Ascending aorta (tissue), 2 donors: ENCODE measurements at regions not wholly inside any gene's neighbourhood (a gene's known extent, or its start where the extent isn't known, plus 50 kb on each side); places are given as distances from the start of the nearest gene placed in this dataset.
"Not testable (repeated sequence)": the region's sequence is repeated elsewhere in the genome, so short reads cannot be mapped to it uniquely, and the experiment has no call there.

ENCODE experiments used
- DNase-seq, 2 donors: peaks; one replicate each; pipeline ENCODE4 v3.0.0-alpha.2; 2019; ENCODE audit warnings: low spot score in 2 of 2
- H3K27ac ChIP-seq, 2 donors: fragments of 200-600 bp; sonication (generic); one replicate each; pipeline ENCODE4 v1.5.1; 2016 to 2017; ENCODE audit warnings: mild to moderate bottlenecking in 1 of 2
- H3K27me3 ChIP-seq: fragments of 200-600 bp; sonication (generic); one replicate; pipeline ENCODE4 v1.5.1; 2017
- H3K36me3 ChIP-seq, 2 donors: fragments of 200-600 bp; sonication (generic); one replicate each; pipeline ENCODE4 v1.5.1; 2016
- H3K4me1 ChIP-seq, 2 donors: fragments of 200-600 bp; sonication (generic); one replicate each; pipeline ENCODE4 v1.5.1; 2016 to 2017; ENCODE audit warnings: mild to moderate bottlenecking in 1 of 2
- H3K4me3 ChIP-seq, 2 donors: fragments of 200-600 bp; sonication (generic); one replicate each; pipeline ENCODE4 v1.5.1; 2016 to 2017; ENCODE audit warnings: mild to moderate bottlenecking in 1 of 2
- H3K9me3 ChIP-seq, 2 donors: fragments of 200-600 bp; sonication (generic); one replicate each; pipeline ENCODE4 v1.5.1; 2016
- CTCF ChIP-seq, 3 experiments: fragments of 200-600 bp in 2 of 3; fragments of 450-650 bp in 1 of 3; sonication (generic) in 2 of 3; IDR thresholded peaks; one replicate each; pipeline ENCODE4 v1.5.1; 2016 to 2019; ENCODE audit warnings: antibody characterized with exemption in 3 of 3, mild to moderate bottlenecking in 1 of 3, moderate library complexity in 1 of 3
- intact Hi-C: fragments of 100-400 bp; cut with DNase I; formaldehyde crosslinking; loops from one replicate; pipeline ENCODE4 v1.15.1; 2023

GRCh38 chr6:47180633-47181032, 129.1 kb downstream of the TNFRSF21 start:
- H3K4me1 ChIP-seq: no peaks in the 10 kb centered on the region
- intact Hi-C loops: no loop called here
- H3K36me3 ChIP-seq: no peaks in the 10 kb centered on the region
- no peaks in the 10 kb centered on the region for H3K9me3 ChIP-seq
- TF ChIP-seq CTCF (IDR thresholded peaks at IDR 0.05): no peak
- no peak overlapping the region for H3K27ac ChIP-seq
- no peaks in the 10 kb centered on the region for H3K27me3 ChIP-seq
- DNase-seq: no peak
- H3K4me3 ChIP-seq: no peak overlapping the region

DNA sequence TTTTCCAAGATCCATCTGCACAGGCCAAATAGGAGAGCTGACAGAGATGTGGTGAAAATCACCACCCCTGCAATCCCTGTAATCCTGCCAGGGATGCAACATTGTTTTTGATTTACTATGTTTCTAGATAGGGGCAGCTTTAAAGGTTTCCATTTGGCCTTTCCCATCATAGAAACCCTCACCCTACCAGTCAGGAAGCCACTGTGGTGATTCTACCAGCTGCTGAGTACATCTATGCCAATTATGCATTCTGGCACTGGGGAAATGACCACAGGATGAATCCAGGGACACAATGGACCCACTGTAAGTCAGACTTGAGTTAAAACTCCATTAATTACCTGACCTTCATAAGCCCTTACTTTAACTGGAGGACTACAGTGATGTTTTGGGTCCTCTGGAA, 130.4 kb downstream of the TNFRSF21 start:
- Histone ChIP-seq H3K36me3 (no peaks in the 10 kb centered on the region), H3K27me3 (no peaks in the 10 kb centered on the region), H3K4me3 (no peak overlapping the region), H3K27ac (no peak overlapping the region), H3K4me1 (no peaks in the 10 kb centered on the region), H3K9me3 (no peaks in the 10 kb centered on the region)
- TF ChIP-seq CTCF (IDR thresholded peaks at IDR 0.05): no peak
- DNase-seq: no peak
- intact Hi-C loops: no loop called here

- TF ChIP-seq CTCF (IDR thresholded peaks at IDR 0.05): no peak
- no peak for DNase-seq
- no peaks in the 10 kb centered on the region for H3K9me3 ChIP-seq
- intact Hi-C loops: no loop called here
- no peak overlapping the region for H3K27ac ChIP-seq
- H3K36me3 ChIP-seq: no peaks in the 10 kb centered on the region
- H3K27me3 ChIP-seq: no peaks in the 10 kb centered on the region
- no peak overlapping the region for H3K4me3 ChIP-seq
- no peaks in the 10 kb centered on the region for H3K4me1 ChIP-seq
Measured at GRCh38 chr6:47175656-47176055, 133.5 kb upstream of the ADGRF1 start.

- no peaks in the 10 kb centered on the region for H3K4me1 ChIP-seq
- no peak for DNase-seq
- TF ChIP-seq CTCF (IDR thresholded peaks at IDR 0.05): no peak
- no peaks in the 10 kb centered on the region for H3K9me3 ChIP-seq
- intact Hi-C loops: no loop called here
- H3K27me3 ChIP-seq: no peaks in the 10 kb centered on the region
- no peak overlapping the region for H3K27ac ChIP-seq
- no peak overlapping the region for H3K4me3 ChIP-seq
- H3K36me3 ChIP-seq: no peaks in the 10 kb centered on the region
Measured at GRCh38 chr6:47174502-47175023, 132.4 kb upstream of the ADGRF1 start.

- H3K36me3 ChIP-seq, H3K4me1 ChIP-seq, H3K27me3 ChIP-seq, DNase-seq, H3K9me3 ChIP-seq, H3K4me3 ChIP-seq, H3K27ac ChIP-seq, intact Hi-C loops: not testable (repeated sequence)
Measured at GRCh38 chr6:47174063-47174462, 131.9 kb upstream of the ADGRF1 start.

DNA sequence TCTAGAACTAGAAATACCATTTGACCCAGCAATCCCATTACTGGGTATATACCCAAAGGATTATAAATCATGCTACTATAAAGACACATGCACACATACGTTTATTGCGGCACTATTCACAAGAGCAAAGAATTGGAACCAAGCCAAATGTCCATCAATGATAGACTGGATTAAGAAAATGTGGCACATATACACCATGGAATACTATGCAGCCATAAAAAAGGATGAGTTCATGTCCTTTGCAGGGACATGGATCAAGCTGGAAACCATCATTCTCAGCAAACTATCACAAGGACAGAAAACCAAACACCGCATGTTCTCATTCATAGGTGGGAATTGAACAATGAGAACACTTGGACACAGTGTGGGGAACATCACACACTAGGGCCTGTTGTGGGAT, 131.0 kb upstream of the ADGRF1 start:
- H3K4me1 ChIP-seq, H3K27ac ChIP-seq, H3K9me3 ChIP-seq, DNase-seq, intact Hi-C loops, H3K4me3 ChIP-seq, H3K27me3 ChIP-seq, H3K36me3 ChIP-seq: not testable (repeated sequence)

DNA sequence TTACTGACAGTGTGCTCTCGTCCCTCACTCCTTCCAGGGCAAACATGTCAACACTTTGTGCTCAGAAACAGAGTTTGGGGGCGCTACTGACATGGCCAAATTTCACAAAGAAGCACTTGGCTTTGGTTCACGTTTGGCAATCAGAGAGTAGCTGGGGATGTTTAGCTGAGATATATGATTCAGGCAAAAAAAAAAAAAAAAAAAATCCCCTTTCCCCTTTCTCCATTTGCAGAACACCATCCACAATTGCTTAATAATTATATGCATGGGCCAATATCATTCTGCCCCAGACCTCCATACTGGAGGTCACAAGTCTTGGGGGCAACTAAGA, 128.4 kb upstream of the ADGRF1 start:
- H3K9me3 ChIP-seq: no peaks in the 10 kb centered on the region
- H3K4me3 ChIP-seq: no peak overlapping the region
- DNase-seq: no peak
- H3K27ac ChIP-seq: no peak overlapping the region
- TF ChIP-seq CTCF (IDR thresholded peaks at IDR 0.05): no peak
- H3K36me3 ChIP-seq: no peaks in the 10 kb centered on the region
- intact Hi-C loops: no loop called here
- H3K4me1 ChIP-seq: no peaks in the 10 kb centered on the region
- H3K27me3 ChIP-seq: no peaks in the 10 kb centered on the region
